Mammary epithelial cell (primary cell): ENCODE measurements at regions not wholly inside any gene's neighbourhood (a gene's known extent, or its start where the extent isn't known, plus 50 kb on each side); places are given as distances from the start of the nearest gene placed in this dataset.

Source experiments
- EZH2 ChIP-seq: IDR thresholded peaks from 2 replicates; pipeline ENCODE4 v1.6.1; 2012; ENCODE audit warnings: low read length, inconsistent platforms, borderline replicate concordance
- TF ChIP-seq, protein P1 (sequence below), 2 donors: IDR thresholded peaks in 1 of 2; conservative IDR thresholded peaks in 1 of 2; 2 replicates each; pipeline ENCODE4 v1.5.1; 2011 to 2012; ENCODE audit warnings: inconsistent platforms in 2 of 2, low read length in 2 of 2, mild to moderate bottlenecking in 2 of 2, control low read depth in 1 of 2, low read depth in 1 of 2; ENCODE audit not compliant: insufficient read depth in 1 of 2; ENCODE audit errors: extremely low read depth in 1 of 2

DNA sequence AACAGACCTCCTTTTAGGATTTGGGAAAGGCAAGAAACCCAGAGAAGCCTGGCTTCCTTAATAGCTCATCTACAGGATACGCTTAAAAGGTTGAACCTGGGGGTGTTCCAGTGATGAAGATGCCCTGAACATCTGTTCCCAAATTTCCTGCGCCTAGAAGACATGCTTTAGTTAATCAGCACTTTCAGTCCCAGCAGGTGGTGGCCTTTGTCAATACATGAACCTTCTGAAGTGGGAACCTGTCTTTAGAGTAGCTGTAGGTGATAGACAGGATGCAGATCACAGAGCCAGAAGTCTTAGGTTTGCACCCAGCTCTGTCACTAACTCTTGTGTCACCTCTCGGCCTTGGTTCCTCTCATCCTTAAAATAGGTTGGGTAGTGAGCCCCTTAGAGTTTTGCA lies 149.7 kb upstream of the SYNPR start:
- TF ChIP-seq, protein P1, sequence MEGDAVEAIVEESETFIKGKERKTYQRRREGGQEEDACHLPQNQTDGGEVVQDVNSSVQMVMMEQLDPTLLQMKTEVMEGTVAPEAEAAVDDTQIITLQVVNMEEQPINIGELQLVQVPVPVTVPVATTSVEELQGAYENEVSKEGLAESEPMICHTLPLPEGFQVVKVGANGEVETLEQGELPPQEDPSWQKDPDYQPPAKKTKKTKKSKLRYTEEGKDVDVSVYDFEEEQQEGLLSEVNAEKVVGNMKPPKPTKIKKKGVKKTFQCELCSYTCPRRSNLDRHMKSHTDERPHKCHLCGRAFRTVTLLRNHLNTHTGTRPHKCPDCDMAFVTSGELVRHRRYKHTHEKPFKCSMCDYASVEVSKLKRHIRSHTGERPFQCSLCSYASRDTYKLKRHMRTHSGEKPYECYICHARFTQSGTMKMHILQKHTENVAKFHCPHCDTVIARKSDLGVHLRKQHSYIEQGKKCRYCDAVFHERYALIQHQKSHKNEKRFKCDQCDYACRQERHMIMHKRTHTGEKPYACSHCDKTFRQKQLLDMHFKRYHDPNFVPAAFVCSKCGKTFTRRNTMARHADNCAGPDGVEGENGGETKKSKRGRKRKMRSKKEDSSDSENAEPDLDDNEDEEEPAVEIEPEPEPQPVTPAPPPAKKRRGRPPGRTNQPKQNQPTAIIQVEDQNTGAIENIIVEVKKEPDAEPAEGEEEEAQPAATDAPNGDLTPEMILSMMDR (conservative IDR thresholded peaks at IDR 0.05 in 1 of 2, IDR thresholded peaks at IDR 0.05 in 1 of 2; ENCODE audit: extremely low read depth in 1 of 2, insufficient read depth in 1 of 2, low read depth in 1 of 2, low read length in 2 of 2): no peak
- no peak for TF ChIP-seq EZH2
